Suprapubic skin (tissue), 4 donors: ENCODE measurements at regions not wholly inside any gene's neighbourhood (a gene's known extent, or its start where the extent isn't known, plus 50 kb on each side); places are given as distances from the start of the nearest gene placed in this dataset.

ENCODE experiments used
- DNase-seq, 2 donors: peaks; one replicate each; pipeline ENCODE4 v3.0.0-alpha.2; 2019; ENCODE audit warnings: low spot score in 2 of 2
- H3K27ac ChIP-seq: fragments of 200-600 bp; sonication (generic); one replicate; pipeline ENCODE4 v1.5.1; 2019
- H3K27me3 ChIP-seq: fragments of 200-600 bp; sonication (generic); one replicate; pipeline ENCODE4 v1.5.1; 2019
- H3K36me3 ChIP-seq: fragments of 200-600 bp; sonication (generic); one replicate; pipeline ENCODE4 v1.5.1; 2019
- H3K4me1 ChIP-seq: fragments of 200-600 bp; sonication (generic); one replicate; pipeline ENCODE4 v1.5.1; 2019
- H3K4me3 ChIP-seq: fragments of 200-600 bp; sonication (generic); one replicate; pipeline ENCODE4 v1.5.1; 2019; ENCODE audit warnings: mild to moderate bottlenecking
- H3K9me3 ChIP-seq: fragments of 200-600 bp; sonication (generic); one replicate; pipeline ENCODE4 v1.5.1; 2019
- CTCF ChIP-seq, 2 donors: fragments of 200-600 bp in 1 of 2; fragments of 450-650 bp in 1 of 2; sonication (generic) in 1 of 2; IDR thresholded peaks; one replicate each; pipeline ENCODE4 v1.5.1; 2016 to 2019; ENCODE audit warnings: antibody characterized with exemption in 2 of 2, mild to moderate bottlenecking in 1 of 2, moderate library complexity in 1 of 2
- EP300 ChIP-seq: sonication (generic); formaldehyde crosslinking; IDR thresholded peaks from one replicate; pipeline ENCODE4 v1.6.1; 2017; ENCODE audit warnings: antibody characterized with exemption
- POLR2A ChIP-seq, 2 donors: fragments of 450-650 bp; IDR thresholded peaks; one replicate each; pipeline ENCODE4 v1.6.1; 2017; ENCODE audit warnings: antibody characterized with exemption in 2 of 2, mild to moderate bottlenecking in 2 of 2, moderate library complexity in 2 of 2
- POLR2AphosphoS5 ChIP-seq, 3 donors: sonication (generic); formaldehyde crosslinking; IDR thresholded peaks; one replicate each; pipeline ENCODE4 v1.6.1; 2017; ENCODE audit warnings: antibody characterized with exemption in 3 of 3
- WGBS: methylation state at CpG from one replicate; pipeline ENCODE4 v1.1.5; 2018; 5-methylcytosine and 5-hydroxymethylcytosine counted together

- TF ChIP-seq CTCF (IDR thresholded peaks at IDR 0.05) (no peak), POLR2A (IDR thresholded peaks at IDR 0.05) (no peak), POLR2AphosphoS5 (IDR thresholded peaks at IDR 0.05) (no peak), EP300 (no peak)
- no peak overlapping the region for H3K27ac ChIP-seq
- H3K27me3 ChIP-seq = no peaks in the 10 kb centered on the region
- no peaks in the 10 kb centered on the region for H3K36me3 ChIP-seq
- no peaks in the 10 kb centered on the region for H3K4me1 ChIP-seq
- H3K4me3 ChIP-seq = no peak overlapping the region
- WGBS = 83% methylated on average over 6 of the region's 6 CpGs
- no peak for DNase-seq
- no peaks in the 10 kb centered on the region for H3K9me3 ChIP-seq
Observed at GRCh38 chr3:1775321-1775720, 323.3 kb upstream of the CNTN4 start.

- DNase-seq = no peak
- 73% methylated on average over 3 of the region's 3 CpGs for WGBS
Observed at GRCh38 chr3:1783995-1784394, 314.7 kb upstream of the CNTN4 start.

GRCh38 chr3:1787094-1787493 lies 311.6 kb upstream of the CNTN4 start:
- Histone ChIP-seq H3K4me1 (no peaks in the 10 kb centered on the region), H3K4me3 (no peak overlapping the region), H3K27ac (no peak overlapping the region), H3K36me3 (no peaks in the 10 kb centered on the region), H3K9me3 (no peaks in the 10 kb centered on the region), H3K27me3 (no peaks in the 10 kb centered on the region)
- DNase-seq = no peak
- TF ChIP-seq POLR2A (IDR thresholded peaks at IDR 0.05) = no peak
- no peak for TF ChIP-seq POLR2AphosphoS5 (IDR thresholded peaks at IDR 0.05)
- no peak for TF ChIP-seq CTCF (IDR thresholded peaks at IDR 0.05)
- no peak for TF ChIP-seq EP300
- WGBS = 83% methylated on average over 3 of the region's 3 CpGs

More at GRCh38 chr3:1783995-1784394, 314.7 kb upstream of the CNTN4 start:
- Histone ChIP-seq H3K27ac (no peak overlapping the region), H3K9me3 (no peaks in the 10 kb centered on the region), H3K27me3 (no peaks in the 10 kb centered on the region), H3K4me3 (no peak overlapping the region), H3K4me1 (no peaks in the 10 kb centered on the region), H3K36me3 (no peaks in the 10 kb centered on the region)
- TF ChIP-seq POLR2A (IDR thresholded peaks at IDR 0.05) = no peak
- TF ChIP-seq POLR2AphosphoS5 (IDR thresholded peaks at IDR 0.05) = no peak

GRCh38 chr3:1792466-1792865 lies 306.2 kb upstream of the CNTN4 start:
- H3K9me3 ChIP-seq = no peaks in the 10 kb centered on the region
- no peak for TF ChIP-seq CTCF (IDR thresholded peaks at IDR 0.05)
- no peaks in the 10 kb centered on the region for H3K4me1 ChIP-seq
- H3K27ac ChIP-seq = no peak overlapping the region
- 86% methylated on average over 2 of the region's 2 CpGs for WGBS
- no peak overlapping the region for H3K4me3 ChIP-seq
- DNase-seq = no peak
- H3K36me3 ChIP-seq = no peaks in the 10 kb centered on the region
- H3K27me3 ChIP-seq = no peaks in the 10 kb centered on the region

GRCh38 chr3:1798711-1799405 lies 299.8 kb upstream of the CNTN4 start:
- TF ChIP-seq POLR2AphosphoS5 (IDR thresholded peaks at IDR 0.05) (no peak), POLR2A (IDR thresholded peaks at IDR 0.05) (no peak), CTCF (IDR thresholded peaks at IDR 0.05) (no peak), EP300 (no peak)
- no peak for DNase-seq
- H3K27ac ChIP-seq = no peak overlapping the region
- H3K36me3 ChIP-seq = no peaks in the 10 kb centered on the region
- H3K4me3 ChIP-seq = no peak overlapping the region
- 86% methylated on average over 10 of the region's 10 CpGs for WGBS
- H3K9me3 ChIP-seq = no peaks in the 10 kb centered on the region
- no peaks in the 10 kb centered on the region for H3K27me3 ChIP-seq
- H3K4me1 ChIP-seq = no peaks in the 10 kb centered on the region

GRCh38 chr3:1805331-1805730 lies 293.3 kb upstream of the CNTN4 start:
- Histone ChIP-seq H3K4me3 (no peak overlapping the region), H3K4me1 (no peaks in the 10 kb centered on the region), H3K9me3 (no peaks in the 10 kb centered on the region), H3K36me3 (no peaks in the 10 kb centered on the region), H3K27me3 (no peaks in the 10 kb centered on the region), H3K27ac (no peak overlapping the region)
- 82% methylated on average over 3 of the region's 3 CpGs for WGBS
- TF ChIP-seq EP300 = no peak
- TF ChIP-seq POLR2A (IDR thresholded peaks at IDR 0.05) = no peak
- DNase-seq = no peak
